GM21423 (cell line): ENCODE measurements at regions not wholly inside any gene's neighbourhood (a gene's known extent, or its start where the extent isn't known, plus 50 kb on each side); places are given as distances from the start of the nearest gene placed in this dataset.

Experiments used
- ATAC-seq: cut with Tn5 transposase; IDR thresholded peaks from one replicate; pipeline ENCODE4 v1.9.1; 2021; ENCODE audit warnings: mild to moderate bottlenecking, moderate library complexity; ENCODE audit not compliant: unreplicated experiment

DNA sequence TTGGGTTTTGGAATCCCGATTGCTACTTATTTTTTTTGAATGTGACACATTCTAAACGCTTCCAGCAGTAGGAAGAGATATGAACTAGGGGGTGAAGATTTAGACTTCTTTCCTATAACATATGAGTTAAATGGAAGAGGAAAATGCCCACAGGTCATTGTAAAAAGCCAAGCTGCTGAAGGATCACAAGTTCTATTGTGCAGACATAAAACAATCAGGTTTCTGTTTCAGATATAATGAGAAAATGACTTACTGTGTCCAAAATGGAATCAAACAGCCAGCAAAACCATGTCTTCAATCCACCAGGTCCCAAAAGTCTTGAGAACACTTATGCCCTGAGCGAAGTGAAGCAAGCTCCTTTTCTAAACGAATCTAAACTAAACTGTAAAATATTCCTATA, 157.0 kb upstream of the SOX9 start:
- no peak for ATAC-seq

- no peak for ATAC-seq
These were observed 156.3 kb upstream of the SOX9 start for GRCh38 chr17:71964559-71964958.

- no peak for ATAC-seq
These were observed 154.8 kb upstream of the SOX9 start for GRCh38 chr17:71966055-71966454.

- ATAC-seq = no peak
These were observed 154.1 kb upstream of the SOX9 start for GRCh38 chr17:71966459-71967313.

GRCh38 chr17:71969500-71969899, 151.3 kb upstream of the SOX9 start:
- no peak for ATAC-seq

DNA sequence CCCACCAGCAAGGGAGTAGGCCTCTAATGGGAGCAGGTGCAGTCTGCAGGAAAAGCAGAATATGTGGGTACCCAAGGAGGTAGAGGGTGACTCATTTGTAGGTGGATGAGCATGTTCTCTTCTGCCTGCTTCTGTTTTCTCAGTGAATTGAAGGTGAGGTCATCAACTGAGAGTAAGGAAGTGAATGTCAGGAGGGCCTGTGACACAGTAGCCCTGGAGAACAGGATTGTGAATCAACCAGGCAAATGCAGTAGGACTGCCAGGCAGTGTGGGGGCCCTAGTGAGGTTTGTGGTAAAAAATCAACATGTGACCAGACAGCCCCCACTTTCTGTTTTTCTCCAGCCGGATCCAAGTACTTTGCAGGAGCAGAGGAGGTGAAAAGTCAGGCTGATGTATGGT, 150.5 kb upstream of the SOX9 start:
- no peak for ATAC-seq

- ATAC-seq = no peak
These were observed 146.8 kb upstream of the SOX9 start for GRCh38 chr17:71974051-71974450.

GRCh38 chr17:71975331-71975801, 145.5 kb upstream of the SOX9 start:
- no peak for ATAC-seq

DNA sequence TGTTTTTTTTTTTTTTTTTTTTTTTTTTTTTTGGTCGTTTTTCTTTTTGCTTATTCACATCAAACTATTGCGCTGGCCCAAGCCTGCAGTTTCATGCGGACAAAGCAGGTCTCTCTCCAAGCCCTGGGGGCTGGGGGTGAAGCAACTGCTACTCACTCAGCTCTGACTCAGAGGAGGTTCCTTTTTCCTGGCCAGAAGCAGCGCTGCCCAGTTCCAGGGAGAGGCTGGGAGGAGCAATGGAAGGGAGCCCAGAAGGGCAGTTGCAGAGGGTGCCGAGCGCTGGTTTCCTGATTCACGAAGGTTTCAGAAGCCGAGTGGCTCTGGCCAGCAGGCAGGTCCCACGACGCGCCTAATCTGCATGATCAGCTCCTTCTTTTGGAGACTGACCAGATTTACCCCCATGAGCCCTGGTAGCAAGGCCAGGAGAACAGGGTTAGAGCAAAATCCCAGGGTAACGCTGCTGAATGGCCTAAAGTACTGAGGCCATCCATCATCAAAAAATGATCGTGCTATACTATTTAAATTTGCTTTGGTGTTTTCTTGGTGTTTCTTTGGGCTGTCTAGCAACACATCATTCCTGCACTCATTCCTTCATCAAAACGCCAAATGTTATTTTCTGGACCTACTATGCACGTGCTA, 144.7 kb upstream of the SOX9 start:
- ATAC-seq = no peak

GRCh38 chr17:71978435-71978834, 142.4 kb upstream of the SOX9 start:
- ATAC-seq = no peak

- ATAC-seq = no peak
These were observed 140.6 kb upstream of the SOX9 start for GRCh38 chr17:71980171-71980570.

DNA sequence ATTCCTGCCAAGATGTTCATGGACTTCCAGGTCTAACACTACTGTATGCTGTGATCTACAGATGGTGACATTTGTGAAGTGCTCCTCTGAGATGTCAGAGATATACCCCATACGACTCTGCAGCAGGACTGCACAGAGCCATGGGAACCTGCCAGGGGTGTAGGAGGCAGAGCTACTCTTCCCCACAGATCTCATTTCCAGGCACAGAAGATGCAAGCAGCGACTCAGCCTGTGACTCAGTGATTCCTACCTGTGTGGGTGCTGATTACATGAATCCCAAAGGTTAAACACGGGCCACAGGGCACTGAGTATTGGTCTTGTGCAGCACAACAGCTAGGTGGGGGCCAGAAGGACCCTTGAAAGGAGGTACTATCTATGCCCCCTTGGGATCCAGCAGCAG, 137.0 kb upstream of the SOX9 start:
- no peak for ATAC-seq

GRCh38 chr17:71985111-71986039, 135.4 kb upstream of the SOX9 start:
- ATAC-seq = no peak

DNA sequence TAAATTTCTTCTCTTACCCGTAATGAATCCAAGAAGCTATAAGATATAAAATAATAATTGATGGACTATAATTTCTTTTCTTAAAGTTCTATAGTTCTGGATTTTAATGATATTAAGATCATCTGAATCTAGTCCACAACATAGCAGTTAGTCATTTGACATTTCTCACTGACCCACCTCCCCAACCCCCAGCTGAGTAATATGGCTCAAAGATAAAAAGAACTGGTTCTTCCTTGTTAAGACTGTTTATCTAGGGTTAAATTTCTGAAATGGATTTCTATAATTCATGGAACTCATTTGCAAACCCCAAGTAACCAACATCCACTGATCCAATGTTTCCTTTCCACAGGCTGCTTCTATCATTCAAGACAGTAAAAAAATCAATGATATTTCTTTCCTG, 133.9 kb upstream of the SOX9 start:
- ATAC-seq = no peak

- ATAC-seq = no peak
These were observed 133.2 kb upstream of the SOX9 start for GRCh38 chr17:71987634-71988033.

DNA sequence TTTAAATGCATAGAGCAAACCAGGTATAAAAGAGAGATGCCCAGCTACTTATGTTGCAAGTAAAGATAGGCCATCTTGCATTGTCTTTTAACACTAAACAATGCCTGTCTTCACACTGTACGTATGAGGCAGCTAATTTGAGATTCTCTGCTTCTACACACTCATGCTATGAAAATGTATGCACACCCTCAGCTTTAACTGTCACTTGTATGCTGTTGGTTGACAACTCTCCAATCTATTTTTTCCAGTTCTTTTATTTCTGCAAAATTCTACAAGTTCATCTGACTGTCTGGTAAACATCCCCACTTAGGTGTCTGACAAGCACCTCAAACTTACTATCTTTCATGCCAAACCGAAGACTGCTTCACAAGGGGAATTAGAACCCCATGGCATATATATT, 131.7 kb upstream of the SOX9 start:
- no peak for ATAC-seq

GRCh38 chr17:71993363-71993762, 127.5 kb upstream of the SOX9 start:
- no peak for ATAC-seq

- ATAC-seq = no peak
These were observed 125.2 kb upstream of the SOX9 start for GRCh38 chr17:71995590-71995989.

GRCh38 chr17:72004011-72004427, 116.8 kb upstream of the SOX9 start:
- ATAC-seq = no peak

DNA sequence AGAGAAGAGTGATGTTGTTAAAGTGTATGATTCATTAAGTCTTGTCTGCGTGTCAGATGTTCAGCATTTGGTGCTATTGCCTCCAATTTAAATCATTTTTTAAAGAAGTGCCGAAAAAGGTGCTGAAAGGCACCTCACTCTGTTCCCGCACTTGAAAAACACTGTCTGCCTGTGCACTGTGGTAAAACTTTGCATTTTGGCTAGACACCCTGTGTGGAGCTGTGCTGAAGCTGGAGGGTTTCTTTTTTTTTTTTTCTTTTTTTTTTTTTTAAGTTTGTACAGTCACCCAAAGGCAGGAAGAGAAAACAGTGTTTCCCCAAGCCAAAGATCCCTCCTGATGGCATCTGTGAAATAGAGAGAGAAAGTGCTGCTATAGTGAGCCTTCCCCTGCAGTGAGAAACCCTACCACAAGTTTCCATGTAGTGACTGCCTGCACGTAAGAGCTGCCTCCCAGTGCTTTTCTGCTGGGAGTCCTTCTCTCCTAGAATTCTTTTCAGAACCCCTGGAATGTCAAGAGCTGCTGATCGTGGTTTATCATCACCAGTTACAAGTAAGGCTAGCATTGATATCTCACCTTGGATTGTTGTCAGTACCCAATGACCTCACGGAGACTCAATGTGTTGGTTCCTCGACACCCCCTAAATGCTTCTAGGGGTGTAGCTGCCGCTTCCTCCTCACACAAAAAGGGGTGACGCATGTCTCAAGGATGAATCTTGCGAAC, 116.0 kb upstream of the SOX9 start:
- peak; percentile 57 for ATAC-seq
